K562 (cell line): ENCODE measurements at regions not wholly inside any gene's neighbourhood (a gene's known extent, or its start where the extent isn't known, plus 50 kb on each side); places are given as distances from the start of the nearest gene placed in this dataset.

Experiments
- ATAC-seq: fragments of 200-7000 bp; cut with Tn5 transposase; 3 replicates; pipeline ENCODE4 v1.9.1; 2020; ENCODE audit warnings: moderate library complexity
- BruUV-seq: library from RNA; stranded (reverse); fragments of 400-500 nt; replicated peaks from 2 replicates; lab custom pipeline; 2021; lab: Mats Ljungman, UMichigan
- CTCF ChIA-PET: fragments of 300-600 bp; formaldehyde crosslinking; extraction: SDS; loops from one replicate; lab custom pipeline; 2021; ENCODE audit warnings: low intra/inter-chr PET ratio; lab: Yijun Ruan, JAX
- POLR2A ChIA-PET: fragments of 300-600, 350-650 bp; sonication (Branson Sonifier 250); formaldehyde crosslinking; extraction: SDS; loops from one replicate; lab custom pipeline; 2021; ENCODE audit warnings: antibody characterized with exemption, inconsistent platforms; lab: Yijun Ruan, JAX
- DNase-seq, 4 experiments: peaks; one replicate each; pipeline versions ENCODE4 v3.0.0 to v3.0.0-alpha.2; 2011 to 2018; ENCODE audit warnings: low spot score in 3 of 4, mixed read lengths in 3 of 4; ENCODE audit errors: extremely low read depth in 1 of 4
- FAIRE-seq: peaks from 2 replicates; lab custom pipeline; 2011; peaks lifted over from hg19 to GRCh38; lab: Jason Lieb, UNC
- H2AFZ ChIP-seq: 2 replicates; pipeline ENCODE4 v1.6.0; 2011; ENCODE audit warnings: low read depth, low read length, control low read depth, inconsistent platforms
- H3K27ac ChIP-seq: fragments of 200-600 bp; 3 replicates; pipeline ENCODE4 v1.8.0; 2011; ENCODE audit warnings: low read depth, mild to moderate bottlenecking, control low read depth, inconsistent platforms, low read length, moderate library complexity, mixed read lengths; ENCODE audit errors: extremely low read depth
- H3K27me3 ChIP-seq, 2 experiments: fragments of 300-600 bp in 1 of 2; 2 replicates in 1 of 2; 3 replicates in 1 of 2; pipeline versions ENCODE4 v1.6.0 to v1.8.0; 2011; ENCODE audit warnings: inconsistent platforms in 2 of 2, low read length in 2 of 2, mild to moderate bottlenecking in 1 of 2, mixed read lengths in 1 of 2, moderate library complexity in 1 of 2; ENCODE audit not compliant: control insufficient read depth in 2 of 2, insufficient read depth in 2 of 2
- H3K36me3 ChIP-seq: fragments of 300-600 bp; 3 replicates; pipeline ENCODE4 v1.8.0; 2011; ENCODE audit warnings: mild to moderate bottlenecking, low read length, inconsistent platforms; ENCODE audit not compliant: control insufficient read depth, insufficient read depth
- H3K4me1 ChIP-seq, 2 experiments: fragments of 200-600 bp in 1 of 2; replicated peaks in 1 of 2; 2 replicates in 1 of 2; 3 replicates in 1 of 2; pipeline versions ENCODE4 v1.5.1 to v1.8.0; 2011; ENCODE audit warnings: inconsistent platforms in 2 of 2, low read length in 2 of 2, mild to moderate bottlenecking in 1 of 2, mixed read lengths in 1 of 2, moderate library complexity in 1 of 2; ENCODE audit not compliant: control insufficient read depth in 2 of 2, insufficient read depth in 2 of 2
- H3K4me2 ChIP-seq: 2 replicates; pipeline ENCODE4 v1.6.1; 2011; ENCODE audit warnings: low read length, control low read depth, inconsistent platforms, mixed read lengths; ENCODE audit not compliant: insufficient read depth
- H3K4me3 ChIP-seq: fragments of 200-600 bp; sonication (generic), shearing (Covaris generic); 2 replicates; pipeline ENCODE4 v1.5.1; 2016; ENCODE audit warnings: control low read depth, inconsistent platforms
- H3K79me2 ChIP-seq: fragments of 200-600 bp; 3 replicates; pipeline ENCODE4 v1.8.0; 2011; ENCODE audit warnings: low read length, inconsistent platforms; ENCODE audit not compliant: control insufficient read depth, insufficient read depth
- H3K9ac ChIP-seq, 2 experiments: 2 replicates each; pipeline versions ENCODE4 v1.6.0 to v1.6.1; 2011; ENCODE audit warnings: low read depth in 2 of 2, low read length in 2 of 2, control low read depth in 1 of 2, inconsistent platforms in 1 of 2, mild to moderate bottlenecking in 1 of 2, mixed read lengths in 1 of 2; ENCODE audit not compliant: insufficient read depth in 1 of 2
- H3K9me1 ChIP-seq: one replicate; pipeline ENCODE4 v1.6.0; 2011; ENCODE audit warnings: inconsistent platforms, mild to moderate bottlenecking, low read length, moderate library complexity; ENCODE audit not compliant: control insufficient read depth, insufficient read depth
- H3K9me3 ChIP-seq: replicated peaks from 2 replicates; pipeline ENCODE4 v1.5.1; 2011; ENCODE audit warnings: low read depth, low read length, inconsistent platforms; ENCODE audit not compliant: control insufficient read depth, insufficient read depth
- H4K20me1 ChIP-seq: replicated peaks from 2 replicates; pipeline ENCODE4 v1.6.1; 2011; ENCODE audit warnings: low read length, inconsistent platforms, mixed read lengths; ENCODE audit not compliant: control insufficient read depth, insufficient read depth
- HNRNPUL1 ChIP-seq: fragments of 200-400 bp; formaldehyde crosslinking; IDR thresholded peaks from 2 replicates; pipeline ENCODE4 v1.6.1; 2017; ENCODE audit warnings: low read length
- L3MBTL2 ChIP-seq: fragments of 450-650 bp; IDR thresholded peaks from 2 replicates; pipeline ENCODE4 v1.6.1; 2016; ENCODE audit warnings: mild to moderate bottlenecking, moderate library complexity
- ZNF699 ChIP-seq: fragments of 250-450 bp; sonication (Bioruptor Pico); IDR thresholded peaks from 2 replicates; pipeline ENCODE4 v1.8.0; 2021; ENCODE audit warnings: mild to moderate bottlenecking, moderate library complexity; ENCODE audit not compliant: insufficient replicate concordance
- WGBS: fragments of 100-300 bp; shearing (Covaris generic); methylation state at CpG from one replicate; pipeline ENCODE4 v1.1.6; 2016; ENCODE audit warnings: low coverage, mixed read lengths; ENCODE audit not compliant: insufficient coverage; ENCODE audit errors: missing lambda C conversion rate; 5-methylcytosine and 5-hydroxymethylcytosine counted together
- in situ Hi-C: fragments of 300-500 bp; cut with MboI; formaldehyde crosslinking; loops from 4 replicates; pipeline ENCODE4 v1.15.0; 2018; ENCODE audit warnings: inconsistent platforms, mixed read lengths
- intact Hi-C: fragments of 100-400 bp; cut with micrococcal nuclease; formaldehyde crosslinking; loops from 2 replicates; pipeline ENCODE4 v1.14.2; 2022
- TF ChIP-seq, protein P1 (sequence below): fragments of 250-450 bp; sonication (Bioruptor Pico); IDR thresholded peaks from 2 replicates; pipeline ENCODE4 v1.5.0; 2020; ENCODE audit warnings: mild to moderate bottlenecking, borderline replicate concordance

DNA sequence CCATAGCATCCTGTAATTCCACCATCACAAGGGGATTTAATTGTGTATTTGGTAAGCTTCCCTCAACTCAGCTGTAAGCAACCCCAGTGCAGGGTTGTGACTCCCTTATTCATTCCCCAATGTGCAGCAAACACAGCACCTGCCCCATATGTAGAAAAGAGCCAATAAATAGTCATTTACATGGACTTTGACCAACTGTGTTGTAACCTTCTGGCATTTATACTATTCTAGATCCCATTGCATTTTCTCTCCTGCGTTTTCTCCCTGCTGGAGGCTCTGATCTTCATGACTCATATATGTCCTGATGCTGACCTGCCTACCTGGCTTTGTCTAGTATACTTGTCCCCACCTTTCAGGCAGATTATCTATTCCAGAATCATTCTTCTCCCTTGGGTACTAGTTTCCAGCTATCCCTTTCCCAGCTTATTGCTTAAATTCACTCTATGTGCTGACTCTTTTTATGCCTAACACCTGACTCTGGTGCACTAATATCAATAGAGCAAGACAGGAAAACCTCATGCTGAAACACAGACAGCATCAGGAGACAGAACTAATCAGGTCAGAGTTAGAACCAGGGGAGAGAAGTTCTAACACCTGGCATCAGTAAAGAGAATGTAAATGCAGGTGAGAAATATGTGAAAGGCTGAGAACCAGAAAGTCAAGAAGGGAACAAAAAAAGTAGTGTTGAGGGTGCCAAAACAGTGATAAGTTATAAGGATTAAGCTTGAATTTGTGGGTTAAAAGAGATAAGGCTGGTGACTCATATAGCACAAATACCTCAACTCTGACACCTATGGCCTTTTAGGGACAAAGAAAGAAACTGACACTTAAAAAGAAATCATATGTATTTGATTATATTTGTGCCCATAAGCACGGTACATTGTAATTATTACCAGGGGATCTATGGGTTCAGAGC lies 402.7 kb downstream of the IPMK start:
- Histone ChIP-seq H3K9ac (no peak overlapping the region), H3K9me3 (no peaks in the 10 kb centered on the region), H3K4me3 (no peak overlapping the region), H3K4me2 (no peak overlapping the region), H3K27ac (no peak overlapping the region), H4K20me1 (no peaks in the 10 kb centered on the region), H3K27me3 (no peaks in the 10 kb centered on the region), H3K4me1 (no peaks in the 10 kb centered on the region), H3K9me1 (no peaks in the 10 kb centered on the region), H3K79me2 (no peaks in the 10 kb centered on the region), H3K36me3 (no peaks in the 10 kb centered on the region), H2AFZ (no peak overlapping the region)
- ATAC-seq (no peak), FAIRE-seq (no peak), DNase-seq (no peak)
- in situ Hi-C loops = no loop called here
- ChIA-PET POLR2A (no interaction called here), CTCF (no interaction called here)
- no peak for TF ChIP-seq L3MBTL2
- WGBS = 2% methylated on average over 2 of the region's 2 CpGs
- no TSS peak for BruUV-seq
- intact Hi-C loops = no loop called here

DNA sequence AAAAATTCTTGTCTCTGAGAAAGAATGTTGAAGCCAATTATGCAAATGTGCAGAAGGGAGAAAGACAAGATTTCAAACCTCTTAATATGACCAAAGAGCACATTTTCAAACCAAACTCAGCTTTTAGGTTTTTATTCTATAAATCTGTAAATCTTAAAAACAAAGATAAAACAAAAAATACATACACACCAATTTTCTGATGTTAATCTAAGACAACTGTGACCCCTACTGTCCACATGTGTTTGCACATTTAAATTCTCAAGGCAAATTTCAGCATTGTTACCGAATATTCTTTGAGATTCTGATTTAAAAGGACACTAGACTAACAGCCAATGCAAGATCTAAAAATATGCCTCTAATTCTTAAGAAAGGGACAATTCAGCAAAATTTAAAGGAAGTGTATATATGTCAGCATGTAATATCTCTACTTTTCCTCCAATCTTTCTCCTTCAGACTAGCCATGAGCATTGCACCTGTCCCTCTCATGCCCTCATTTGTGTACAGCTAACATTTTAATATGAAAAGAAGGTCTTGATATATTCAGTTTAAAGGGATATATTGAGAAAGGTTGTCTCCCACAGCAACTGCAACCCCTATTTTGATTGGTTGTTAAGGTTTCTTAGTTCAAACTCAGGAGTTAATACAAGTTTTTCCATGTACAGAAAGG lies 417.9 kb downstream of the IPMK start:
- Histone ChIP-seq H3K4me1 (no peaks in the 10 kb centered on the region), H2AFZ (no peak overlapping the region), H4K20me1 (no peaks in the 10 kb centered on the region), H3K4me2 (no peak overlapping the region), H3K9me3 (no peaks in the 10 kb centered on the region; the same call in 1 of the 2 replicates), H3K27me3 (no peaks in the 10 kb centered on the region), H3K79me2 (no peaks in the 10 kb centered on the region), H3K27ac (no peak overlapping the region), H3K36me3 (no peaks in the 10 kb centered on the region), H3K4me3 (no peak overlapping the region), H3K9ac (no peak overlapping the region), H3K9me1 (no peaks in the 10 kb centered on the region)
- FAIRE-seq = no peak
- no peak for ATAC-seq
- ChIA-PET CTCF (no interaction called here), POLR2A (no interaction called here)
- intact Hi-C loops = no loop called here
- DNase-seq = no peak
- no TSS peak for BruUV-seq
- in situ Hi-C loops = no loop called here
- 0% methylated on average over 1 of the region's 1 CpG for WGBS
- TF ChIP-seq HNRNPUL1 = no peak
- TF ChIP-seq, protein P1, sequence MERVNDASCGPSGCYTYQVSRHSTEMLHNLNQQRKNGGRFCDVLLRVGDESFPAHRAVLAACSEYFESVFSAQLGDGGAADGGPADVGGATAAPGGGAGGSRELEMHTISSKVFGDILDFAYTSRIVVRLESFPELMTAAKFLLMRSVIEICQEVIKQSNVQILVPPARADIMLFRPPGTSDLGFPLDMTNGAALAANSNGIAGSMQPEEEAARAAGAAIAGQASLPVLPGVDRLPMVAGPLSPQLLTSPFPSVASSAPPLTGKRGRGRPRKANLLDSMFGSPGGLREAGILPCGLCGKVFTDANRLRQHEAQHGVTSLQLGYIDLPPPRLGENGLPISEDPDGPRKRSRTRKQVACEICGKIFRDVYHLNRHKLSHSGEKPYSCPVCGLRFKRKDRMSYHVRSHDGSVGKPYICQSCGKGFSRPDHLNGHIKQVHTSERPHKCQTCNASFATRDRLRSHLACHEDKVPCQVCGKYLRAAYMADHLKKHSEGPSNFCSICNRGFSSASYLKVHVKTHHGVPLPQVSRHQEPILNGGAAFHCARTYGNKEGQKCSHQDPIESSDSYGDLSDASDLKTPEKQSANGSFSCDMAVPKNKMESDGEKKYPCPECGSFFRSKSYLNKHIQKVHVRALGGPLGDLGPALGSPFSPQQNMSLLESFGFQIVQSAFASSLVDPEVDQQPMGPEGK (CRISPR knock-in tag) = no peak
- TF ChIP-seq ZNF699 (CRISPR knock-in tag) = no peak
